HG02759 (cell line): ENCODE measurements at regions not wholly inside any gene's neighbourhood (a gene's known extent, or its start where the extent isn't known, plus 50 kb on each side); places are given as distances from the start of the nearest gene placed in this dataset.
"Not testable (repeated sequence)": the region's sequence is repeated elsewhere in the genome, so short reads cannot be mapped to it uniquely, and the experiment has no call there.

Source experiments
- ATAC-seq: cut with Tn5 transposase; IDR thresholded peaks from one replicate; pipeline ENCODE4 v1.9.1; 2021; ENCODE audit warnings: mild to moderate bottlenecking, moderate library complexity; ENCODE audit not compliant: unreplicated experiment

- ATAC-seq: no peak
These were observed 586.7 kb downstream of the CCDC85A start for GRCh38 chr2:56770490-56770889.

GRCh38 chr2:56784046-56784445 lies 600.3 kb downstream of the CCDC85A start:
- ATAC-seq: no peak

DNA sequence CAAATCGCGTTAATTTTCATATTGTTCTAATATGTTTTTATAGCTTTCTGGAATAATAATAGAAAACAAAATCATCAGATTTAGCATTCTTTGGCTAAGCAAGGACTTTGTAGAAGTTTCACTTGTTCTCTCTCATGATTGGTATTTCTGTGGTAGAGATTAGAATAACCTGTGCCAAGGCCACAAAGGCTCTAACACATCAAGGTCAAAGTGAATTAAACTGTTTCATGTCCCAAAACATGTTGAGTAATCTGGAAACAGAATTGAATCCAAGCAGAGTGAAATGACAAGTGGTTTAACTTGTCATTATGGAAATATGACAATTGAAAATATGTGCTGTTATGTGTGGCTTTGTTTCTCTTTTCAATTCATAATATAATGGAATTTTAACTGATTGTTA lies 617.4 kb downstream of the CCDC85A start:
- no peak for ATAC-seq

- ATAC-seq: no peak
These were observed 618.0 kb downstream of the CCDC85A start for GRCh38 chr2:56801770-56802169.

DNA sequence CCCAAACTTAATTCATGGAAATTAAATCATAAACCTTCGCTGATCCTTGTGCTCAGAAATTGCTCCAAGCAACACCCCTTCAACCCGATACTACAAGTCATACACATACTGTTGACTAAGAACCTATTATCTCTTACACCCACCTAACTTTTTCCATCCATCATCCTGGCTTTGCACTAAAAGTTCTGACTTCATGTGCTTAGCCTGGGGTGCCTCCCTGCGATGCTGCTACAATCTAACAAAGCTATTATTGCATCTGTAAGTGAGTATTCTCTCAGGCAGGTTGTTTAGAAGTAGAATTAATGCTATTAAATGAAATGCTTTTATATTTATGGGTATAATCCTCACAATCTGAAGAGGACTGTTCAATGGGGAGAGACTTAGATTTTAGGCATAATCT lies 619.8 kb downstream of the CCDC85A start:
- ATAC-seq: no peak

GRCh38 chr2:56806924-56807323 lies 623.1 kb downstream of the CCDC85A start:
- ATAC-seq: no peak

- no peak for ATAC-seq
These were observed 624.1 kb downstream of the CCDC85A start for GRCh38 chr2:56807861-56808260.

GRCh38 chr2:56811401-56811800 lies 627.6 kb downstream of the CCDC85A start:
- no peak for ATAC-seq

GRCh38 chr2:56812432-56812831 lies 628.6 kb downstream of the CCDC85A start:
- ATAC-seq: no peak

DNA sequence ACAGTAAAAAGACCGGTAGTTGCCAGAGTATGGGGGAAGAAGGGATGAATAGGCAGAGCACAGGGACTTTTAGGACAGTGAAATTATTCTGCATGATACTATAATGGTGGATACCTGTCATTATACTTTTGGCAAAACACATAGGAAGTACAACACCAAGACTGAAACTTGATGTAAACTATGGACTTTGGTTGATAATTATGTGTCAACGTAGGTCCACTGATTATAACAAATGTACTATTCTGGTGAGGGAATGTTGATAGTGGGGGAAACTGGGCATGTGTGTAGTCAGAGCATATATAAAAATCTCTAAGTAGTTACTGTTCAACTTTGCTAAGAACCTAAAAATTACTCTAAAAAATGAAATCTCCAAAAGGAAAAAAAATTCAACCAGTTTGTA lies 629.7 kb downstream of the CCDC85A start:
- ATAC-seq: no peak

DNA sequence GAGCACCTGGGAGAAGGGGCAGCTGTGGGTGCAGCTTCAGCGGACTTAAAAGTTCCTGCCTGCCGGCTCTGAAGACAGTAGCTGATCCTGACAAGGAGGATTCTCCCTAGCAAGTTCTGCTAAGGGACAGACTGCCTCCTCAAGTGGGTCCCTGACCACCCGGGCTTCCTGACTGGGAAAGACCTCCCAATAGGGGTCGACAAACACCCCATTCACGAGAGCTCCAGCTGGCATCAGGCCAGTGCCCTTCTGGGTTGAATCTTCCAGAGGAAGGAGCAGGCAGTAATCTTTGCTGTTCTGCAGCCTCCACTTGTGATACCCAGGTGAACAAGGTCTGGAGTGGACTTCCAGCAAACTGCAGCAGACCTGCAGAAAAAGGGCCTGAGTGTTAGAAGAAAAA lies 632.9 kb downstream of the CCDC85A start:
- ATAC-seq: no peak

DNA sequence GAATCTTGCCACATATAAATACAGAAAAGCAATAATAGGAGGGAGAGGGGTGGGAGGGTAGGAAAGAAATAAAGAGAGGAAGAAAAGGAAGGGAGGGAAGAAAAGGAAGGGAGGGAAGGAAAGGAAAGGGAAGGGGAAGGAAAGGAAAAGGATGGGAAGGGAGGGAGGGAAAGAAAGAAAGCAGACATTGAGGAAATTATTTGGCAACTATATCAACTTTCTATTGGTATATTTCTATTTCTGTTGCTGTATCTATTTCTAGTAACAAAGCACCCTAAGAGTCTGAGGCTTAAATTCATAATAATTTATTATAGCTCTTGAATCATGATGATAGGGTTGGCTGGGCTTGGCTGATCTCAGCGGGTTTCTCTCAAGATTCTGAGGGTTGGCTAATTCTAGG lies 648.0 kb downstream of the CCDC85A start:
- ATAC-seq: no peak

GRCh38 chr2:56834686-56835085 lies 650.9 kb downstream of the CCDC85A start:
- no peak for ATAC-seq

- ATAC-seq: not testable (repeated sequence)
These were observed 656.2 kb downstream of the CCDC85A start for GRCh38 chr2:56840009-56840408.

DNA sequence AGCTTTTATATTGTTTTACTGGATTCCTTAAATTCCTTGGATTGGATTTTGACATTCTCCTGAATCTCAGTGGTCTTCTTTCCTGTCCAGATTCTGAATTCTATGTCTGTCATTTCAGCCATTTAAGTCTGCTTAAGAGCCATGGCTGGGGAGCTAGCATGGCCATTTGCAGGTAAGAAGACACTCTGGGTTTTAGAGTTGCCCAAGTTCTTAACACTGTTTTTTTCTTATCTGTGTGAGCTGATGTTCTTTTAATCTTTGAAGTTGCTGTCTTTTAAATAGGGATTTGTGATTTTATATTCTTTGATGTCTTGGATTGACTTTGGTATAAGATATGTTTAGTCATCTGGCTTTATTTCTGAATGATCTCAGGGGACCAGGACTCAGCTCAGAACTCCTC lies 677.2 kb downstream of the CCDC85A start:
- ATAC-seq: no peak

DNA sequence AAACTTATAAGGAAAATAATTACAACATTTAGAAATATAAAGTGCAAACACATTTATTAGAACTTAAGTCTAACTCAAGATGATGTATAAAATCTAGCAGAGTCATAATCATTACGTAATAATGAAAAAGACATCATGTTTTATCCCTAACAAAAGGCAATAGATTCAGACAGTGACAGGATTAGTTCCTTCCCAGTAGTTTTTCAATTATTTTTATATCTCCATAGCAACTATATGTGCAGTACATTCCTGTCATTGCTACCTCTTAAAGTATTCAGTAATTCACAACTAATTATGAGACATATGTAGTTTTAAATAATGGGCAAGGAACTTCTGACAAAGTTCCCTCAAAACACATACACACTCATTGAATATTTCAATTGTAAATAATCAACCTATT lies 687.9 kb downstream of the CCDC85A start:
- no peak for ATAC-seq

GRCh38 chr2:56874717-56875116 lies 690.9 kb downstream of the CCDC85A start:
- no peak for ATAC-seq

GRCh38 chr2:56889738-56890137 lies 705.9 kb downstream of the CCDC85A start:
- ATAC-seq: no peak

- no peak for ATAC-seq
These were observed 708.6 kb downstream of the CCDC85A start for GRCh38 chr2:56892382-56892781.

- ATAC-seq: no peak
These were observed 715.2 kb downstream of the CCDC85A start for GRCh38 chr2:56898986-56899385.

DNA sequence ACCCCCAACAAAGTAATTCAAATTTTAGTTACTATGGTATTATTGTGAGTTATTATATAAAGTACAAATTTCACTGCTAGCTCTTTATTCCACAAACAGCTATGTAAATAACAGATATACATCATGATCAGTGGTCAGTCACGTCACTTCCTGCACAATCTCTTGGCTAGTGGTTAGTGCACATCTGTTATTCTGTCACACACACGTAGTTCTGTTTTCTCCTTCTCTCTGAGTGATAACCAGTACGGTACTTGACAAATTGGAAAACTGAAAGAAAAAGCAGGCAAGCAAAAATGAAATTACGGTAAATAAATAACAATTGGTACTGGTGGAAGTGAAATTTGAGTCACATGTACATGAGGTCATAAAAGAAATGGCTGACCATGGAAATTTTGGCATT lies 728.7 kb downstream of the CCDC85A start:
- ATAC-seq: no peak

DNA sequence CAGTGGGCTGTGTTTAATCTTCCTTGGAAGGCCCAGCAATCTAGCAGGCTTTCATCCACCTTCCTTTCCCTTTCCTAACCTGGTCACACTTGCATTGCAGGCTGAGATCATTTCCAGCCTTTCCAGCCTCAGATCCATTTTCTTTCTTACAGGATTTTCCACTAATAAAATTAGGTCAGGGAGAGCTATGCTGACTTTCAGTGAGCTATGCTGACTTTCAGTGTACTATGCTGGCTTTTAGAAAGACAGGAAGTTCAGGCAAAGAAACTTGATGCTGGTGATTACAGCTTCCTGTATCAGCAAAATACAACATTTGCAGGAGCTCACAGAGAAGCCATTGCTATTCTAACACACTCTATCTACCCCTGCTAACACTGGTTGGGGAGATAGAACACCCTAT lies 735.0 kb downstream of the CCDC85A start:
- ATAC-seq: no peak

GRCh38 chr2:56933976-56934375 lies 750.2 kb downstream of the CCDC85A start:
- no peak for ATAC-seq

- no peak for ATAC-seq
These were observed 751.1 kb downstream of the CCDC85A start for GRCh38 chr2:56934866-56935265.
